Keratinocyte (primary cell): ENCODE measurements at regions not wholly inside any gene's neighbourhood (a gene's known extent, or its start where the extent isn't known, plus 50 kb on each side); places are given as distances from the start of the nearest gene placed in this dataset.

Source experiments
- DNase-seq: peaks from one replicate; pipeline ENCODE4 v3.0.0-alpha.2; 2011; ENCODE audit warnings: low read depth, missing footprints, low spot score
- FAIRE-seq: peaks from 2 replicates; lab custom pipeline; 2011; peaks lifted over from hg19 to GRCh38; lab: Jason Lieb, UNC
- H2AFZ ChIP-seq: 2 replicates; pipeline ENCODE4 v1.6.0; 2012; ENCODE audit warnings: low read length, control low read depth, inconsistent platforms; ENCODE audit not compliant: control insufficient read depth
- H3K27ac ChIP-seq: 2 replicates; pipeline ENCODE4 v1.5.1; 2011; ENCODE audit warnings: low read length; ENCODE audit not compliant: control insufficient read depth, insufficient read depth
- H3K27me3 ChIP-seq: 3 replicates; pipeline ENCODE4 v1.6.0; 2011; ENCODE audit warnings: low read length; ENCODE audit not compliant: control insufficient read depth, insufficient read depth; ENCODE audit errors: extremely low read depth
- H3K36me3 ChIP-seq, 2 experiments: 2 replicates in 1 of 2; 3 replicates in 1 of 2; pipeline ENCODE4 v1.5.1; 2011; ENCODE audit warnings: low read length in 2 of 2, mild to moderate bottlenecking in 1 of 2; ENCODE audit not compliant: control insufficient read depth in 2 of 2, insufficient read depth in 2 of 2; ENCODE audit errors: extremely low read depth in 1 of 2
- H3K4me1 ChIP-seq: 3 replicates; pipeline ENCODE4 v1.5.1; 2011; ENCODE audit warnings: low read length; ENCODE audit not compliant: control insufficient read depth, insufficient read depth; ENCODE audit errors: extremely low read depth
- H3K4me2 ChIP-seq: 3 replicates; pipeline ENCODE4 v1.6.0; 2011; ENCODE audit warnings: low read depth, low read length; ENCODE audit not compliant: control insufficient read depth, insufficient read depth; ENCODE audit errors: extremely low read depth
- H3K4me3 ChIP-seq, 3 experiments: fragments of 200-600 bp in 1 of 3; sonication (generic) in 1 of 3; 2 replicates in 2 of 3; 3 replicates in 1 of 3; pipeline ENCODE4 v1.5.1; 2011 to 2016; ENCODE audit warnings: low read length in 3 of 3, mild to moderate bottlenecking in 3 of 3, control low read depth in 2 of 3, inconsistent platforms in 1 of 3, low read depth in 1 of 3, mixed read lengths in 1 of 3, mixed run types in 1 of 3, moderate library complexity in 1 of 3; ENCODE audit not compliant: control insufficient read depth in 2 of 3, insufficient read depth in 2 of 3; ENCODE audit errors: extremely low read depth in 1 of 3
- H3K79me2 ChIP-seq: 2 replicates; pipeline ENCODE4 v1.6.0; 2012; ENCODE audit warnings: low read length; ENCODE audit not compliant: control insufficient read depth, insufficient read depth
- H3K9ac ChIP-seq: 3 replicates; pipeline ENCODE4 v1.6.0; 2011; ENCODE audit warnings: low read length; ENCODE audit not compliant: control insufficient read depth, insufficient read depth; ENCODE audit errors: extremely low read depth
- H3K9me1 ChIP-seq: 3 replicates; pipeline ENCODE4 v1.6.0; 2011; ENCODE audit warnings: low read length; ENCODE audit not compliant: control insufficient read depth, insufficient read depth; ENCODE audit errors: extremely low read depth
- H3K9me3 ChIP-seq: 2 replicates; pipeline ENCODE4 v1.5.1; 2012; ENCODE audit warnings: low read depth, low read length; ENCODE audit not compliant: control insufficient read depth
- H4K20me1 ChIP-seq: 3 replicates; pipeline ENCODE4 v1.6.0; 2011; ENCODE audit warnings: low read length; ENCODE audit not compliant: control insufficient read depth, insufficient read depth; ENCODE audit errors: extremely low read depth
- CTCF ChIP-seq, 3 experiments: IDR thresholded peaks in 1 of 3; conservative IDR thresholded peaks in 1 of 3; optimal IDR thresholded peaks in 1 of 3; 2 replicates in 2 of 3; 3 replicates in 1 of 3; pipeline versions ENCODE3 to v1.5.1; 2011; ENCODE audit warnings: low read length in 3 of 3, mild to moderate bottlenecking in 3 of 3, moderate library complexity in 2 of 3, control low read depth in 1 of 3, inconsistent platforms in 1 of 3; ENCODE audit not compliant: insufficient read depth in 2 of 3; ENCODE audit errors: extremely low read depth in 1 of 3
- EZH2 ChIP-seq: IDR thresholded peaks from one replicate; pipeline ENCODE4 v1.6.1; 2012; ENCODE audit warnings: inconsistent platforms, mild to moderate bottlenecking, low read length, moderate library complexity
- dilution Hi-C: fragments of 300-500 bp; cut with MboI; formaldehyde crosslinking; loops from one replicate; pipeline ENCODE4 v1.7.0; 2020; ENCODE audit warnings: low sequenced_read_pairs; ENCODE audit not compliant: extremely low pct_ligation_motif_present

GRCh38 chr2:106306387-106306786 is 112.3 kb upstream of the UXS1 start:
- H3K27ac ChIP-seq: no peak overlapping the region
- H4K20me1 ChIP-seq: no peaks in the 10 kb centered on the region
- no peaks in the 10 kb centered on the region for H3K4me1 ChIP-seq
- no peak for DNase-seq
- H3K9ac ChIP-seq: no peak overlapping the region
- H3K36me3 ChIP-seq: no peaks in the 10 kb centered on the region
- TF ChIP-seq EZH2 (no peak), CTCF (optimal IDR thresholded peaks at IDR 0.05 in 1 of 3, IDR thresholded peaks at IDR 0.05 in 1 of 3, conservative IDR thresholded peaks at IDR 0.05 in 1 of 3; ENCODE audit: extremely low read depth in 1 of 3, insufficient read depth in 2 of 3, low read length in 3 of 3) (no peak)
- H3K9me1 ChIP-seq: no peaks in the 10 kb centered on the region
- no peaks in the 10 kb centered on the region for H3K79me2 ChIP-seq
- no peaks in the 10 kb centered on the region for H3K9me3 ChIP-seq
- H3K4me3 ChIP-seq: no peak overlapping the region
- dilution Hi-C loops: no loop called here
- no peak overlapping the region for H2AFZ ChIP-seq
- H3K4me2 ChIP-seq: no peak overlapping the region
- no peak for FAIRE-seq
- H3K27me3 ChIP-seq: no peaks in the 10 kb centered on the region

GRCh38 chr2:106304612-106305184 is 110.6 kb upstream of the UXS1 start:
- H3K36me3 ChIP-seq: no peaks in the 10 kb centered on the region
- dilution Hi-C loops: no loop called here
- no peak for FAIRE-seq

More at GRCh38 chr2:106304612-106305184, 110.6 kb upstream of the UXS1 start:
- H3K4me2 ChIP-seq: no peak overlapping the region
- H3K4me1 ChIP-seq: no peaks in the 10 kb centered on the region
- no peaks in the 10 kb centered on the region for H3K9me1 ChIP-seq
- no peaks in the 10 kb centered on the region for H3K79me2 ChIP-seq
- H4K20me1 ChIP-seq: no peaks in the 10 kb centered on the region
- no peak overlapping the region for H3K4me3 ChIP-seq
- TF ChIP-seq CTCF (optimal IDR thresholded peaks at IDR 0.05 in 1 of 3, IDR thresholded peaks at IDR 0.05 in 1 of 3, conservative IDR thresholded peaks at IDR 0.05 in 1 of 3; ENCODE audit: extremely low read depth in 1 of 3, insufficient read depth in 2 of 3, low read length in 3 of 3) (no peak), EZH2 (no peak)
- H3K27me3 ChIP-seq: no peaks in the 10 kb centered on the region
- H3K27ac ChIP-seq: no peak overlapping the region
- H3K9ac ChIP-seq: no peak overlapping the region
- no peak overlapping the region for H2AFZ ChIP-seq
- no peak for DNase-seq
- no peaks in the 10 kb centered on the region for H3K9me3 ChIP-seq
